ENCODE measurements at regions not wholly inside any gene's neighbourhood (a gene's known extent, or its start where the extent isn't known, plus 50 kb on each side); places are given as distances from the start of the nearest gene placed in this dataset.

DNA sequence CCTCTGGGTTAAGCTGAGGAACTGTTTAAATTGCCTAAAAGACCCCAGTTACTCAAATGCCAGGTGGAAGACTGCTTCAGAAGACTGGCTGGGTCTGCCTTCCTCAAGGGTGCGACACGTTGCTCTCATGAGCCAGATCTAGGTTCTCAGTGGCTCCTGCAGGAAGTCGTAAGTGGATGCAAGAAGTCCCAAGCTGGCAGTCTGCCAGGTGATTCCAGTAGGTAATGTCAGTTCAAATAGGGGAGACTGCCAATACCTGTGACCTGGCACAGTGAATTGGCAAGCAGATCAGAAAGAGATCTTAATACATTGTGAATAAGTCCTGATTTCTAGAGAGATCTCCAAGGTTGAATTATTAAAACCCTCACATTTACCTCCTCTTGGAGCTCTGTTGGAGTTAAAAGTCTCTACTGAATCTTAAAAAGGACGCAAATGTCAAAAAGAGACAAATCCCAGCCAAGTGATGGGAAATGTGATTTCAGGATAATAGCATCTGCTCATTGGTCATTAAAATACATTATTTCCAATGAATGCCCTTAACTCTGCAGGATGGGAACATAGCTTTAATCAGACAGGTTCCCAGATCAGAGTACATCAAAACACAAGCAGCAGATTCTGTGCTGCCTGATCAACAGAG is 98.8 kb upstream of the FRMD6 start:
- no peak for DNase-seq

DNA sequence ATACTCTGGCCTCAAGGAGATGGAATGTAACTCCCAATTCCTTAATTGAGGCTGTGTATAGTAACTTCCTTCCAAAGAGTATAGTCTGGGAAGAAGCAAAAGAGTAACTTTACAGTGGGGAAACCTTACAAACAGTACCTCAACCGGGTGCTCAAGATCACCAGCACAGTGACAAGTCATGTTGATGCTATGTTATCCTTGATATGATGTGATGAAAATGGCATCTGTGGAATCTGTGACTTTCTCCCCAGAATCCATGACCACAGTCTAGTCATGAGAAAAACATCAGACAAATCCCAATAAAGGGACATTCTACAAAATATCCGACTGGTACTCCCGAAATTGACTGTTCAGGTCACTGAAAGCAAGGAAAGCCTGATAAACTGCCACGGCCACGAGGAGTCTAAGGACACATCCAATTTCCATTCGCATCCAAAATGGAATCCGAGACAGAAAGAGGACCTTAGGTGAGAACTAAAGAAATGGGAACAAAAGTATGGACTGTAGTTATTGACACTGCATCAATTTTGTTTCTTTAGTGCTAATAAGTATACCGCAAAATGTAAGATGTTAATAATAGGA is 97.3 kb upstream of the FRMD6 start:
- DNase-seq, result no peak

DNA sequence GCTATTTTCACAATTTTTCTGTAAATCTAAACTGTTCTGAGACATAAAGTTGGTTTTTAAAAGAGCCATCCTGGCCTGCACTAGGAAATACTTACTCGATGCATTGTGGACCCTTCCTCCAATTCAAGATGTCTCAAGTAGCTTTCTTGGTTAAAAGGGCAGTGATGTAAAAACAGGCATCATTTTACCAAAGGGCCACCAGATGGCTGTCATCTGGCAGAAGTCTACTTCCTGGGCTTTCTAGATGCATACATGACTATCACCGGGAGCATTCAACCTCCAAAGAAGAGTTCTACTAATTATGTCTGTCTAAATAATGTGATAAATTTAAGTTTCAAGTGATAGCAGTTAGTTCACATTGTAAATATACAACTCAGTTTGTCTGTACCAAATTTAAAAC is 96.8 kb upstream of the FRMD6 start:
- no peak for DNase-seq

DNA sequence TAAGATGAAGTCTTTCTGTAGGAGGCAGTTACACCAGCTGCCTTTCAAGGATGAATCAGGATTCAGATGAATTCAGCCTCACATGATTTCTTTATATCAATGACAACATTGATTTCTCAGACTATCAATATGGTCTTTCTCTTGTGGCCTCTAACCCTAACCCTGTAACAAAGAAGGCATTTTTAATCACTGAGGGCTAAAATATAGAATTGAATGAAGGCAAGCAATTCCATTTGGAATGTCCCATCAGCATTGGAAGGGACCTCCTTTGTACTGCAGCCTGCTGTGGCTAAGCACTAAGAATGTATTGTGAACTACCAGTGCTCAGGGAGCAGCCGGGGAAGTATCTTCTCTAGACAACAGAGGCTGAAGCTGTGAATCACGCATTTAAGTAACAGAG is 90.6 kb upstream of the FRMD6 start:
- DNase-seq, result no peak

DNA sequence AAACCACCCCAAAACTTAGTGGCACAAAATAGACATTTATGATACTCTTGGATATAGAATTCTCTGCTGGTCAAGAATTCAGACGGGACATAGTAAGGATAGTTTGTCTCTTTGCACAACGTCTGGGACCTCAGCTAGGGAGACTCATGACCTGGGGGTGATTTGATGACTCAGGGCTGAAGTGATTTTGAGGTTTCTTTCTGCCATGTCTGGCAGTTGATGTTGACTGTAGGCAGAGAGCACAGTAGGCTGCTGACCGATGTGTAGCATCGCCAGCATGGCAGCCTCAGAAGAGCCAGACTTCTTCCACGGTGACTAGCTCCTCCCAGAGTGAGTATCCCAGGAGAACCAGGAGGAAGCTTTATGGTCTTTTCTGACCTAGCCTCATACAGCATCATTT is 88.9 kb upstream of the FRMD6 start:
- no peak for DNase-seq

DNA sequence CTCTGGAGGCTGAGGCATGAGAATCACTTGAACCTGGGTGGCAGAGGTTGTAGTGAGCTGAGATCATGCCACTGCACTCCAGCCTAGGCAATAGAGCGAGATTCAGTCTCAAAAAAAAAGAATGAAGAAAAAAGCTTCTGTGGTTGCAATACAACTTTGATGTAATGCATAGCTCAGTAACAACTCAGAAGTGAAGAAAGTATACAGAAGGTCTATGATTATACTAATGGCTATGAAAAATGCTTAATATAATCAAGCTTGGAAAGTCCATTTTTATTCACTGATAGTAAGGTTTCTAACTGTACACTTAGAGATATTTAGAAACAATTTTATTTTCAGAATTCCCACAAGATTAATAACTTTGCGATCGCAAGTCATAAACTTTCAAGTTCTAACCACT is 88.2 kb upstream of the FRMD6 start:
- DNase-seq, result no peak

DNA sequence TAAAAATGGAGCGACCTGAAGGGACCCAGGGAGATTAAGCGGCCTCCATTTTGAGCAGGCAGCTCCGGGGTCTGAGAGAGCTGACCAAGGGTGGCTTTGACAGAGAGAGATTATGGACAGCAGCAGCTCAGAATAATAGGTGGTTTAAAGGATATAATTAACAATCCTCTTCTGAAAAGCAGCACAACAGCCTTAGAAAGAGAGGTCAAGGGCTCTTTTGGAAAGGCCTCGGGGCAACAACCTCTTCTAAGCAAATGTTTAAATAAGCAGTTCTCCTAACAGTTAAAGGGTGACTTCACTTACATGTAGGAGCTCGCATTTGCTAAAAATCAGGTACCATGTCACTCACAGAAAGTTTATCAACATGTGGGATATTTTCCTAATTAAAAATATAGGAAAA is 87.2 kb upstream of the FRMD6 start:
- no peak for DNase-seq

DNA sequence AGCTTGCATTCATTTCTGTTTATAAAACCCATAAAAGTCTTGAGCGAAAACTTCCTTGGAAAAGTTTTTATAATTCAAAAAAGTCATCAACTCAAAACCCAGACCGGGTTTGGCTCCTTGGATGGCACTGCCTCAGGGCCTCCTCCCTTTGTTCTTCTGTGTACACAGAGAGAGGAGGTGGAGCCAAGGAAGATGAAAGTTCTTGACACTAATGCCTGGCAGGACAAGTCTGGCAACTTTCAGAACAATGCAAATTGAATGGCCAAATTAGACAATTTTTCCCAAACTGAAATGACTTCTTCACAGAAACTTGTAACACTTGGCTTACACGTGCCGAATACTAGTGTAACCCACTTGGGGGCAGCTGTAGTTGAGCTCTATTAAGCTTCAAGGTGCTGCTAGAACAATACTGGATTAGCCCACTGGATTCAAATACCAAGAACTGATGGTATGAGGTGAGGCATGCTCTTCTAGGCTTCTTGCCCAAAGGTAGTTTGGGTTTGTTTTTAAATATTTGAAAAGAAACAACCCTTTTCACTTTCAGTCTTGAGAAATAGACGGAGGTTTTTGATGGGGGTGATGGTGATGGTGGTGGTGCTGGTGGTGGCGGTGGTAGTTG is 86.6 kb upstream of the FRMD6 start:
- no peak for DNase-seq

DNA sequence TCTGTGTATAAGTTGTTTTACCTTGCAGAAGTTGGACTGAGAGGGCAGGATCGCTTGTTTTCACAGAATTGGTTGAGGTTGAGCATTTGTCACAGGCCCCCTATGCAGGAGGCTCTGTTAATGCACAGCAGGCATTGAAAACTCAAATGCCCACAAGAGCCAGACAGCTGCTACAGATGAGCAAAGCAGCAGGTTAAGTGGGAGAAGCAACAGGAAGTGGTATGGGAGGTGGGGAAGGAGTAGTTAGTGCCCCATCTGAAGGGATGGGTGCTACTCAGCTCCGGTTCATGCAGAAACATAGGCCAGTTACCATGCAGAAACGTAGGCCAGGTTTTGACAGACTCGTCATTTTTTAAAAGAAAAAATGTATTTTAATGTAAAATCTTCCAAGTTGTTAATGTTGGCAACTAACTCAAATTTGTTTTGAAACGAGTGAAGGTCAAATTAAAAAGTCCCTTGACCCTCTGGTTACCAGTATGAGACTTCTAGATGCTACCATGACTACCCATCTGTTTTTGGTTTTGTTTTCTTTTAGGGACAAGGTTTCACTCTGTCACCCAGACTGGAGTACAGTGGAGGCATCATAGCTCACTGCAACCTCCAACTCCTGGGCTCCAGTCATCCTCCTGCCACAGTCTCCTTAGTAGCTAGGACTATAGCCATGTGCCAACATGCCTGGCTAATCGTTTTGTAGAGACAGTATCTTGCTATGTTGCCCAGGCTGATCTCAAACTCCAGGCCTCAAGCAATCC is 84.7 kb upstream of the FRMD6 start:
- no peak for DNase-seq

DNA sequence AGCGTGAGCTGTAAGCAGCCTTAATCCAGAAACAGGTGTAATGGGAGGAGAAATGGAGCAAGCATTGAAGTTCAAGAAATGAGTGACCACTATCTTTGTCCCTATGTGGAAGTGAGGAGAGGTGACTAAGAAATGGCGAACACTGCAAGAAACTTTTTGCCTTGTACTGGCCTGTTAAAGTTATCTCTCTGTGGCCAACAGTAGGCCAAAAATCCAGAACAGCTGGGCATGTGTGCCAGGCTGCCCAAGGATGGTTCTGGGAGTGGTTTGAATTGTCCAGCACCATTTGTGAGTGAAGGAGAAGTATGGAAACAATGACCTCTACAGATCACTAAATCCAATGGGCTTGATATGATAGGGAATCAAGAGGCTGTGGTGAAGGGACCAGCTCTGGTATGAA is 83.3 kb upstream of the FRMD6 start:
- DNase-seq, result no peak

DNA sequence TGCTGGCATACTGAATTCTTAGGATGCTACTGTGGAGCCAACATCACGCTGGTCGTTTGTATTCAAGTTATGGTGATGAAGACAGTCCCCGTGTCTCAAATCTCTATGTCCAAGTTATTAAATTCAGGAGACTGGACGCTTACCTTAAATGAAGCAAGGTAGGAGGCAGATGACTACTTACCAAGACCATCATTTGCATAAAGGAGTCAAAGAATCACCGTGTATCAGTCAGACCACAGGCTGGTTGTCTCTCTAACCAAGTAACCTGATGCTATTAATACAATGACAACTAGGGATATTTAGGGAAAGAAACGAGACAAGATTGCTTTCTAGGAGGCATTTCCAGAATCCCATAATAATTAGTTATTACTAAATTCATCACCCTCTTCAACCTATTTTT is 78.1 kb upstream of the FRMD6 start:
- DNase-seq, result no peak

DNA sequence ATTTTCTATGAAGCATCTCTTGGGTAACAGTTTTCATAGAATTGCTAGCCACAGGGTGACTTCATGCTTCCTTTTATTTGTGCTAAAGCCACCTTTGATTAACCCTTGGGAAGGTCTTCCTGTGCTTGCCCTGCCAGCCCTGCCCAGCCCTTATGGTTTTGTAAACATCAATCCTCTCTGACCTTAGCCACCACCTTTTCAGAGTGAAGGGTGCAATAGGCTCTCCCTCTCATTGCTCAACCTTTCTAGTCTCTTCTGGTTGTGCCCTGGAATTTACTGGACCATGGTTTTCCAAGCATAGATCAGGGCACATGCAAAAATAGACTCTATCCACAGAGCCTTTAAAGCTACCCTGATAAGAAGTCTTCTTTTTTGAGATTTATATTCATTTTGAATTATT is 77.7 kb upstream of the FRMD6 start:
- no peak for DNase-seq

DNA sequence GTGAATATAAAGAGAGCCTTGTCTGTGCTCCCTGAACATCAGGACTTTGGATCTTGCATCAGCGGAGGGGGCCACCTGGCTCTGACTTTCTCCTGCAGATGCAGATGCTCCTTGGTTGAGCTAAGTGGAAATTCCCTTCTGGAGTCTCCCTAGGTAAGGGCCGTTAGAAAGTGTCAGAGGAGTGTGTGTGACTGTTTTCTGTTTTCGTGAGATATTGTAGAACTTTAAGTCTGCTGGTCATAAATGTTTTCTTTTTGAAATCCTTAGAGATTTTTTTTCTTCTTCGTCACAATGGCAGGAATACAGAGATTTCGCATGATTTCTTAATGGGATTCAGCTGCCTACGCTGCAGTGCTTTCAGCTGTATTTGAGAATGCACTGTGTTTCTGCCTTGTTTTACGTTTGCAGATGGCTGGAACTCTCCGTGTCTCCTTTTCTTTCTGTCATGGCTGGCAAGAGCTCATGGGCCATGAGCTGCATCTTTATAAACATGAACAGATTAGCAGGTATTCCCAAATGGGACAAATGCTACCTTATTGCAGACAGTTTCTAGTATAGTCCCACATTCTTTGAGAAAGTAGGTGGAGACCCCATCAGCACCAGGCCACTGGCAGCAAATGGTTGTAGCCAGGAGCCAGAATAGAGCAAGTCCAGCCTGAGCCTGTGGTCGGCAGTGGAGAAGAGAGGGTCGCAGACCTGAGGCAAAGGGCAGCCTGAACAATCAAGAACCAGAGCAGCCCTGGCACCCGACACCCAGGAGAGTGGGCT is 76.2 kb upstream of the FRMD6 start:
- DNase-seq, result no peak

DNA sequence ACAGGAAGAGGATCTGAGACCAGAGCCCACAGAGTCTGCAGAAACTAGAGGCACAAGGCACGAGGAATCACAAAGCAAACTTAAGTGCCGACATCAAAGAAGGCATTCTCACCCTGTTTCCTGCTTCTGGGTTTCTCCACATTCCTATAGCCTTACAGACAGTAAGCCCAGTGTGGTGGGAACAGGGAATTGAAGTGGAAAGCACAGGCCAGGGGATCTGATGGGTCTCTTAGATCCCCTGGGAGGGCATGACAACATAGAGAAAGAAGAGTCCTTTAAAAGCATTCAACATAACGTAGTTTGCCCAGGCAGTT is 75.6 kb upstream of the FRMD6 start:
- DNase-seq, result no peak

DNA sequence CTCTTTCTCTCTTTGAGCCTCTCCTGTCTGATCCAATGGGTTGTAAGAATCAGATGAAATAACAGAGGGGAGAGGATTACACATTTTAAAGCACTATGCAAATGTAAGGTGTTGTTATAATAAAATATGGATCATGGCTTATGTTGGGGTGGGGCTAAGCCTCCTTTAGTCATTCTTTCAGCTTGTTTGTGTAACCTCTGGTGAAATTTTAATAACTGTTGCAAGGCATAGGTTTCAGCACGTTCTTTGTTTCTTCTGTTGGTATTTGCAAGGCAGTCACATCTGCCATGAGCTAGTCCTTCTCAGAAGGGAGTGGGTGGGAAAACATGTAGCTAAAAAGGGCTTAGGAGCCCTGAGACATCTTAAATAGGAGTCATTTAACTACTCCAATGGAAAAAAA is 74.8 kb upstream of the FRMD6 start:
- DNase-seq, result no peak

DNA sequence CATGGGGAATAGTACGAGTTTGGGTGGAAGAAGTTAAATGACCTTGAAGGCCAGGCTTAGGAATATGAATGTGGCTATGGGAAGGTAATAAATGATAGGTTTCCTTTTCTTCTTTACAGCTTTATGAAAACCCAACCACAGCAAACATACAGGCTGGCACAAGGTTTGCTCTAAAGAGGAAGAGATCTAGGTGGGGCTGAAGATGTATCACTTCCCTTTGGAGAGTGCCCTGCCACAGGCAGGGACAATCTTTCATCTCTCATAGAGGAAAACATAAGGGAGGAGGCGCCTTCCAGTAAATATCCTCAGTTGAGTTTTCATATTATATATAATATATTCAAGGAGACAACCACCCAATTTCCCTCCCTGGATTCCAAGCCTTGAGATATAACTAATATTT is 72.9 kb upstream of the FRMD6 start:
- DNase-seq, result no peak

DNA sequence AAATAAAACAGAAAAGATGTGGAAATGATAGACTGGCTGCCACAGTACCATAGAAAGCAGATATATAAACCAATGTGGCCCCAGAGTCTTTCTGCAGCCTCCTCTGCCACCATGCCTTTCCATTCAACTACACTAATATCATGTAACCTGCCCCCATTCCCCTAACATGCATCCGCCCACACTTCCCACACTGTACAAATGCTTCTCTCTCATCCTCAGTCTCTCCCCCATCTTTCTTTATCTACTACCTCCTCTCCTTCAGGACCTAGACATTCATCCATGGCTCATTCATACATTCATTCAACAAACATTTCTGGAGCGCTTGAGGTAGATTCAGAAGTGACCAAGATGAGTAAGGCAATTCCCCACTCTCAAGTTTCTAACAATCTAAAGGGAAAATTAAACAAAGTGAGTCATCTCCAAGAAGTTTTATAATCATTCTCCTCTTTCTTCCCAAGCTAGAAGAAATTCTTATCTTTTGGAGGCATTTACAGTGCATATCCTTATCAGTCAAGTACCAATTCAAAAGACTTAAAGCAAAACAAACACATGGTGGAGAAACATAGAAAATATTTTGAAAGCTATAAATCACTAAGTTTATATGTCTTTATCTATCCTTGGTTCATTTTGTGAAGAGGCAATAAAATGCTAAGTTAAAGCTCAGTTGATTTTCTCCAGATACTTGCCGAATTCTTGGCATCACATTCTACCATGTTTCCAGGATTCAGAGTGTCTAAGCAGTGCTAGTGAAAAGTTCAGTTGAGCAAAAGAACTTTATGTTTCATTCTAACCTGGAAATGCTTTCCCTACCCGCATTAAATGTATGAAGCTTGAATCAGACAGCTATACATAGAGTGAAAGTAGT is 70.5 kb upstream of the FRMD6 start:
- DNase-seq, result no peak

DNA sequence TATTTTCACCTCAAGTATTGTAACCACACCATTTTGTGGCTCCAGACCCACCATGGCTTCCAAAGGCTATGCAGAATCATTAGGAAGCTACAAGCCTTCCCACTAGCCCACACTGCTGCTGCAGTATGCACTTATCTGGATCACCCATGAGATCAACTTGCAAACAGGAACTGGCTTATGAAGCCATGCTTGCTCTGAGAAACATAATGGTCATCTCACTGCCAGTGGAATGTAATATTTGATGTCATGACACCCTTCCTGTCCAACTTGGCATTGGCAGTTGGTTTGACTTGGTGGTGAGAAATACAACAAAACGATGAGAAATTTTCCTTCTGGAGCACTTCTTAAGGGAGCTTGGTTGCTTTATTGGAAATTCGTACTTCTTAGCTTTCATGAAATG is 69.3 kb upstream of the FRMD6 start:
- DNase-seq, result no peak

DNA sequence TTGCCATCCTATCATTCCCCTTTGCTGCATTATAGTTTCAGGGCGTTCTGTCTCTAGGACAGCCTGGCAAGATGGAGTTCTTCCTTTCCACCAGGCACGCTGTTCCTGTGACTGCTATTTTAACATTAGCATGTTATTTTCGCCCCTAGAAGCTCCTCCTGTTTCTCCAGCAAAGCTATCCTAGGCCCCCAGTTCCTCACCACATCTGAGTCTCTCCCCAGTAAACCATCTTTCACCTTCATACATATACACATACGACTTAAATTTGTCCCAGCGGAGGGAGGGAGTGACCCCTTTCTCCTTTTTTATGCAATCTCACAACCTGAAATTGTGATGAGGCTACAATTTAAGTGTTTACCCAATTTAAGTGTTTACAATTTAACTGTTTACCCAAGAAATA is 66.7 kb upstream of the FRMD6 start:
- DNase-seq, result no peak

DNA sequence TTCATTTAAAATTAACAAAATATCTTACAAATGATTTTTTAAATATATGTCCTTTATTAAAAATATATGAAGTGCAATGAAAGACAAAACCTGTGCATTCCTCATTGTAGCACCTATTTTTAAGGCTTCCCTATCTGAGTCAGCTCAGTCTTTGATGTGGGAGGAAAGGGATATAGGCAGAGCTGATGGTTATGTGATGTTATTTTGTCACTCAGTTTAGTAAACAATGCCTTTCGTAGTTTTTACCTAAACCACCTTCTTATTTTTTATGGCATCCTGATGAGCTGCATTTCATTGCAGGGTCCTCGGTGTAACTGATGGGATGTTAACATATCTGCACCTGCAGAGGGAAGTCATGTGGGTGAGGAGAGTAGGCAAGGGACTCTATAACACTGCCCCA is 58.9 kb upstream of the FRMD6 start:
- DNase-seq, result no peak

DNA sequence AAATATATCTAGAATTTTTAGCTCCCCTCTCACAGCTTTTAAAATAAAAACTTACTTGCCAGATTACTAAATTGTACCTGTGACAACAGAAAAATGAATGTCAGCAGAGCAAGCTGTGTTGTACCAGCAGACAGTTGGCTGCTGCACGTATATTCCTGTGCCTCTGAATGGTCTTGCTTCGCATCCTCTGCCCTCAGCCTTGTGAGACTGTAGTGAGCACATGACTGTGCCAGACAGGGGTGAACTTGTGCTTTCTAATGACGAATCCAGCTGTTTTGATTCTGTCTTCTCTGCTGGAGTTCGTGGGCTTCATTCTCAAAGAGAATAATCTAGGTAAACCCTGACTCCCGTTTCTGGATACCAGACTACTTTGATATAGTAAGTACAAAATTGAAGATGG is 58.3 kb upstream of the FRMD6 start:
- DNase-seq, result no peak

DNA sequence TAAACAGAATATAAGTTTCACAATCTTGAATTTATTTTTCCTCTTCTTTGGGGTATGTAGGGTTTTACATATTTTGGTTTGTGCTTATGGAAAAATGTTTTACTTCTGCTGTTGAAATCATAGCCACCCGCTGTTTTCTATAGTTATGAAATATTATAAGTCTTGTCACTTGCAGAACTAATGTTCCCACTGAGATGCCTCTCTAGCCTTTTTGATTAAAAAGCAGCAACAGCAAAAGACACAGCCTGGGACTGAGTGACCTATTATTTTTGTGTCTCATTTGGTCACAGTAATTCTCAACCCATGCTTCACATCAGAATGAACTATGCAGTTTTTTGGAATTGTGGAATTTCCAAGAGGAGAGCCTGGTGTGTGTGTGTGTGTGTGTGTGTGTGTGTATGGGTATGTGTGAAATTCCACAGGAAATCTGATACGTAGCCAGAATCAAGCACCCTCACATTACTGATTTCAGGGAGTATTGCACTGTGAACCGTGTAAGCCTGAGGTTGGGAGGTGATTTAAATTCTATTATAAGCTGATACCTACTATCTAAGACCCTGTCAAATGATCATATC is 55.7 kb upstream of the FRMD6 start:
- no peak for DNase-seq
